ENCODE measurements at regions not wholly inside any gene's neighbourhood (a gene's known extent, or its start where the extent isn't known, plus 50 kb on each side); places are given as distances from the start of the nearest gene placed in this dataset.
A peak's percentile ranks its signal among the peaks of the same experiment; 100 is the strongest.
"Not testable (repeated sequence)": the region's sequence is repeated elsewhere in the genome, so short reads cannot be mapped to it uniquely, and the experiment has no call there.

GRCh38 chr20:26218301-26218700, 521.6 kb upstream of the ZNF337 start:
- DNase-seq (ENCODE audit: low spot score) = no peak
- FAIRE-seq = no peak

- no peak for DNase-seq (ENCODE audit: low spot score)
- FAIRE-seq = no peak
Measured at GRCh38 chr20:26216025-26216424, 519.4 kb upstream of the ZNF337 start.

- no peak for FAIRE-seq
Measured at GRCh38 chr20:26214991-26215390, 518.3 kb upstream of the ZNF337 start.

GRCh38 chr20:26209171-26209941, 512.7 kb upstream of the ZNF337 start:
- DNase-seq (ENCODE audit: low spot score) (peak; percentile 5), FAIRE-seq (peak; percentile 100)

More at GRCh38 chr20:26214991-26215390, 518.3 kb upstream of the ZNF337 start:
- no peak for DNase-seq (ENCODE audit: low spot score)

- FAIRE-seq (no peak), DNase-seq (ENCODE audit: low spot score) (peak; percentile 8)
Measured at GRCh38 chr20:26208296-26209091, 511.8 kb upstream of the ZNF337 start.

GRCh38 chr20:26207967-26208295, 511.3 kb upstream of the ZNF337 start:
- not testable (repeated sequence) for FAIRE-seq; DNase-seq (ENCODE audit: low spot score)

- DNase-seq (ENCODE audit: low spot score) (no peak), FAIRE-seq (no peak)
Measured at GRCh38 chr20:26207237-26207966, 510.7 kb upstream of the ZNF337 start.

GRCh38 chr20:26205350-26205749, 508.7 kb upstream of the ZNF337 start:
- FAIRE-seq = no peak
- DNase-seq (ENCODE audit: low spot score) = no peak

- FAIRE-seq; DNase-seq (ENCODE audit: low spot score): not testable (repeated sequence)
Measured at GRCh38 chr20:26201026-26201425, 504.4 kb upstream of the ZNF337 start.

GRCh38 chr20:26187329-26187728, 490.7 kb upstream of the ZNF337 start:
- FAIRE-seq; DNase-seq (ENCODE audit: low spot score): not testable (repeated sequence)

GRCh38 chr20:26183720-26184119, 487.1 kb upstream of the ZNF337 start:
- DNase-seq (ENCODE audit: low spot score); FAIRE-seq: not testable (repeated sequence)

GRCh38 chr20:26181364-26181763, 484.7 kb upstream of the ZNF337 start:
- not testable (repeated sequence) for FAIRE-seq; DNase-seq (ENCODE audit: low spot score)

GRCh38 chr20:26171875-26172274, 475.2 kb upstream of the ZNF337 start:
- DNase-seq (ENCODE audit: low spot score); FAIRE-seq: not testable (repeated sequence)

- DNase-seq (ENCODE audit: low spot score) = no peak
- no peak for FAIRE-seq
Measured at GRCh38 chr20:26169506-26169905, 472.9 kb upstream of the ZNF337 start.

GRCh38 chr20:26167499-26167898, 470.8 kb upstream of the ZNF337 start:
- FAIRE-seq = no peak
- peak; percentile 2 for DNase-seq (ENCODE audit: low spot score)

GRCh38 chr20:26163890-26164289, 467.2 kb upstream of the ZNF337 start:
- no peak for FAIRE-seq
- DNase-seq (ENCODE audit: low spot score) = peak; percentile 40

- not testable (repeated sequence) for DNase-seq (ENCODE audit: low spot score)
- peak; percentile 79 for FAIRE-seq
Measured at GRCh38 chr20:26163151-26163550, 466.5 kb upstream of the ZNF337 start.

GRCh38 chr20:26161741-26162140, 465.1 kb upstream of the ZNF337 start:
- FAIRE-seq; DNase-seq (ENCODE audit: low spot score): not testable (repeated sequence)

- not testable (repeated sequence) for DNase-seq (ENCODE audit: low spot score); FAIRE-seq
Measured at GRCh38 chr20:26160916-26161315, 464.3 kb upstream of the ZNF337 start.

- DNase-seq (ENCODE audit: low spot score) (no peak), FAIRE-seq (no peak)
Measured at GRCh38 chr20:26154224-26154623, 457.6 kb upstream of the ZNF337 start.

- DNase-seq (ENCODE audit: low spot score) (no peak), FAIRE-seq (no peak)
Measured at GRCh38 chr20:26135325-26136110, 438.9 kb upstream of the ZNF337 start.
